Spleen (tissue), 11 donors: ENCODE measurements at regions not wholly inside any gene's neighbourhood (a gene's known extent, or its start where the extent isn't known, plus 50 kb on each side); places are given as distances from the start of the nearest gene placed in this dataset.
"Not testable (repeated sequence)": the region's sequence is repeated elsewhere in the genome, so short reads cannot be mapped to it uniquely, and the experiment has no call there.

Experiments
- DNase-seq: peaks from one replicate; pipeline ENCODE4 v3.0.0-alpha.2; 2020
- H3K27ac ChIP-seq, 8 donors: fragments of 200-600 bp; sonication (generic) in 7 of 8; 1 replicate in 4 of 8; 2 replicates in 4 of 8; pipeline versions ENCODE4 v1.5.0 to v1.8.0; 2016 to 2021; ENCODE audit warnings: inconsistent platforms in 4 of 8, mild to moderate bottlenecking in 4 of 8, moderate library complexity in 1 of 8
- H3K27me3 ChIP-seq, 7 donors: fragments of 200-600 bp; sonication (generic) in 6 of 7; replicated peaks in 1 of 7; 1 replicate in 4 of 7; 2 replicates in 3 of 7; pipeline versions ENCODE4 v1.5.0 to v1.8.0; 2016 to 2021; ENCODE audit warnings: inconsistent platforms in 3 of 7, mild to moderate bottlenecking in 1 of 7
- H3K36me3 ChIP-seq, 6 donors: fragments of 200-600 bp; sonication (generic) in 5 of 6; 1 replicate in 4 of 6; 2 replicates in 2 of 6; pipeline versions ENCODE4 v1.5.0 to v1.8.0; 2016 to 2021; ENCODE audit warnings: inconsistent platforms in 2 of 6
- H3K4me1 ChIP-seq, 6 donors: fragments of 200-600 bp; sonication (generic) in 5 of 6; 1 replicate in 3 of 6; 2 replicates in 3 of 6; pipeline versions ENCODE4 v1.5.0 to v1.8.0; 2016 to 2021; ENCODE audit warnings: inconsistent platforms in 3 of 6
- H3K4me3 ChIP-seq, 8 donors: fragments of 200-600 bp; sonication (generic) in 7 of 8; 1 replicate in 4 of 8; 2 replicates in 4 of 8; pipeline versions ENCODE4 v1.5.0 to v1.8.0; 2016 to 2021; ENCODE audit warnings: inconsistent platforms in 4 of 8, mild to moderate bottlenecking in 4 of 8, moderate library complexity in 2 of 8
- H3K9me3 ChIP-seq, 8 donors: fragments of 200-600 bp; sonication (generic) in 7 of 8; 1 replicate in 4 of 8; 2 replicates in 4 of 8; pipeline versions ENCODE4 v1.5.0 to v1.8.0; 2016 to 2021; ENCODE audit warnings: inconsistent platforms in 4 of 8
- WGBS, 5 donors: extraction: QIAGEN DNeasy Blood & Tissue Kit in 3 of 5; methylation state at CpG; one replicate each; pipeline versions ENCODE4 v1.1.5 to v1.1.7; 2013 to 2018; 5-methylcytosine and 5-hydroxymethylcytosine counted together
- intact Hi-C: fragments of 100-400 bp; cut with DNase I; formaldehyde crosslinking; loops from one replicate; pipeline ENCODE4 v1.15.0; 2023; ENCODE audit warnings: low total_unique reads
- donor health status: healthy with polysubstance abuse.
- donor health status: DM: no; HTN: no; CAD: no; lungs with moderate emphysema.
- donor health status: DM: no; HTN: no; CAD: no.
- donor health status: Bipolar disorder and iron deficiency.
- donor health status: healthy.
- donor health status: DM: no; HTN: no; CAD: no.
- donor health status: DM: yes; HTN: yes; CAD: no.

DNA sequence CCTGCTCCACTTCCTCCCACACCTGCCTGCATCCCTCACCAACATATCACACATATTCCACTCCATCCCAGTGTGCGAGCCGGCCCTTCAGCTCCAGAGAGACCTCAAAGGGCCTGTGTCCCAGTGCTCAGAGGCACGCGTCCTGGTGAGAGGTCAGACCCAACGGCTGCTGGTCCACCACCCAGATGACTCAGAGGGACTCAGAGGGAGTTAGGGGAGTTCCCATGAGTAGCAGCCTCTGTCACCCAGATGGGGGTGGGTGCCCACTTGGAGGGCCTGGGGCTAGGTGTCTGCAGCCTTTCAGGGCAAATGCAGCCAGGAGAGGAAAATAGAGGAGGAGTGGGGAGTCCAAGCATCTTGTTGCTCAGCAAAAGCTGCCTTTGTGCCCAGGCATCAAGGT, 333.8 kb upstream of the CHRNA7 start:
- DNase-seq, H3K9me3 ChIP-seq, H3K4me3 ChIP-seq, H3K27ac ChIP-seq, H3K36me3 ChIP-seq, intact Hi-C loops, H3K27me3 ChIP-seq, H3K4me1 ChIP-seq: not testable (repeated sequence)
- 51 to 78% (median 71%) methylated on average over 1 to 3 of the region's 5 CpGs; no CpG with 5 or more reads in 1 of the 5 donors for WGBS, 5 donors

DNA sequence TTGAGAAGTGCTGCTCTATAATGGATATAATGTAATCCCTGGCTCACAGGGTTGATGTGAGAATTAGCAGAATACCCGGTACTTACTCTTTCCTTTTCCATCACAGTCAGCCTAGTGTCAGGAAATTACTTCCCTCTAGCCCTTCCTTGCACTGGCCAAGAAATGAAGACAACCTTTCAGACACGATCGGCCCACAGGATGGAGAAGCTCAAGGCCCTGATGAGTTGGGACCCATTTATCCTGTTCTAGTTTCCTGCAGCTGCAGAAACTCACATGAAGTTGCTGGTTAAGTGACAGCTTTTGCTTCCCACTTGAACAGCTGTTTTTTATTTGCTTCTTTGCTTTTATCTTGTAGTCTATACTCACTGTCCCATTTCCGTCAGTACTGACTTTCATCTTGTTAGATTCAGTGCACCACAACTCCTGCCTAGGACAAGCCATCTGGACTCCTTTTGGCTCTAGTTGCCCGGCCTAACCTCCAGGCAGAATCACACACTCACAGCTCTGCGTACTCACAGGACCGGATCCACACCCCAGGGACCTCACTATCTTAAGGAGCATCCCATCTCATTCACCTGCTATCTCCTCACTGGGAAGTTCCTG, 325.1 kb upstream of the CHRNA7 start:
- intact Hi-C loops, H3K27me3 ChIP-seq, H3K4me3 ChIP-seq, H3K36me3 ChIP-seq, H3K4me1 ChIP-seq, DNase-seq, H3K9me3 ChIP-seq, H3K27ac ChIP-seq: not testable (repeated sequence)
- WGBS, 5 donors: 35 to 75% (median 47%) methylated on average over 2 to 4 of the region's 7 CpGs

DNA sequence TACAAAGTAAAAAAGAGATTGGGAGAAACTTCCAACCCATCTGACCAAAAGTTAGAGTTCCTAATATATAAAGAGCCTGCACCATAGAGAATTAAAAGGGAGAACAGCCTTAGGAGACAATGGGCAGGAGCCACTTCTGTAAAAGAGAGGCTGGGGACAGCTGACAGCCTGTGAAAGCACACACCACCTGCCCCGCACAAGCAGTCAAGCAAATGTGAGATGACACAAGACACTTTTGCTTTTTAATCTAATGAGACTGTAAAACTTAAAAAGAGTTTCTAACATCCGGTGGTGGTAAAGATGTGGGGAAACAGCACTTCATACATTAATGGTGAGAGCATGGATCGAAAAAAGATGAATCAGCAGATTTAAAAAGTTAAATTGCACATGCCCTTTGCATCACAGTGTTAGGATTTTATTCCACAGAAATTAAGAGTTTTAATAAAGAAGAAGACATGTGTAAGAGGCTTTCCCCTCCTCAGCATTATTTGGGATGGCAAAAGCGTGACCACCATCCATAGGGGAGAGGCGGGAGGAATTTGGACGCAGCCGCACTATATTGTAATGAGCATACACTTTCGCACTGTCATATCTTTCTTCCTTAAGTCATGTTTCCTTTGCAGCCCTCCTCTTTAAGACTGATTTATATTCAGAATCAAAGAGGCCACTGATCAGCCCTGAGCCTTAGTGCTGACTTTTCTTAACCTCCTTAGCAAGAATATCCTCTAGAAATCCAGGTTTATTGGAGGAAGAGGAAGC, 322.2 kb upstream of the CHRNA7 start:
- WGBS, 5 donors: 49 to 66% (median 59%) methylated on average over 2 to 3 of the region's 8 CpGs
- H3K36me3 ChIP-seq, intact Hi-C loops: not testable (repeated sequence)

DNA sequence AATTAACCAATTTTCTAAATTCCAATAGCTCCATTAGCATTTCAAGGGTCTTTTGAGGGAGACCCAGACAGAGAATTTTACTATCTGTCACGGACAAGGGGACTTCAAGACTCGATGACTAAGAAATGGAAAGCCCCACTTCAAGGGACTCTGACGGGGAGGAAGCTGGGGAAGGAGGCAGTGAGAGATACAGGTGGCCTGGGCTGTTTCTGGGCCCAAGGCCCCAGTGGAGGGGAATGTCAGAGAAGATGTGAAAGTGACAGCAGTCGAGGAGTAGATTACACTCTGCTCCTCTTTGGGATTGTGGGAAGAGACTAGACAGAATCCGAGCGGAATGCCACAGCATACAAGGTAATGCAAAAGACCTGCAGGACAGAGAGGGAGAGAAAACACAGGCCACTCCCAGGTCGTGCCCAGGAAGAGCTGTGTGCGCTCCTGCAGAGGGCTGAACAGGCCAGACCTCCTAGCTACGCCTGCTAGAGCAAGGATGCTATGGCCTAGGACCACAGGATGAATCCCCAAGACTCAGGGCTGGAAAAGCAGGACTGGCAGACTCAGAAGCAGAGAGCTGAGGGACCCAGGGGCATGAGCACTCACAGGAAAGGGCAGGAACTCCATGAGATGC, 321.5 kb upstream of the CHRNA7 start:
- H3K4me3 ChIP-seq, intact Hi-C loops, DNase-seq, H3K27ac ChIP-seq, H3K27me3 ChIP-seq, H3K9me3 ChIP-seq, H3K4me1 ChIP-seq, H3K36me3 ChIP-seq: not testable (repeated sequence)
- WGBS, 5 donors: 40 to 65% (median 56%) methylated on average over 3 to 6 of the region's 9 CpGs

More for the DNA sequence above, 322.2 kb upstream of the CHRNA7 start:
- H3K27me3 ChIP-seq, H3K4me3 ChIP-seq, H3K4me1 ChIP-seq, H3K9me3 ChIP-seq, DNase-seq, H3K27ac ChIP-seq: not testable (repeated sequence)

DNA sequence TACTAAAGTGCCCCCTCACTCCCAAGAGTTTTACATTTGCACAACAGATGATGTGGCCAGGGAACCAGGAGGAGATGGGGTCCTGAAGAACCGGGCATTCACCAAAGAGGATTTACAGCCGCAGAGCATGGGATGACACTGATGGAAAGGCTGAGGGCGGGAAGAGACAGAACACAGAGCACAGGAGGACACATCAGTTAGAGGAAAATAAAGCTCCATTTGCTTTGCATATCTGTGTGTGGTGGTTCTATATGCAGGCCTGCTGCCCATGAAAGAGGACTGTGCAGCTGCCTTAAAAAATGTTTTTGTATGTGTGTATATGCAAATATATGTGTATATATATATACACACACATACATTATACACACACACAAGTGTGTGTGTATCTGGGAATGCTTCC, 320.8 kb upstream of the CHRNA7 start:
- WGBS, 5 donors: 79 to 89% (median 81%) methylated on average over 2 to 3 of the region's 3 CpGs
- H3K4me1 ChIP-seq, intact Hi-C loops, H3K27ac ChIP-seq, H3K4me3 ChIP-seq, DNase-seq, H3K9me3 ChIP-seq, H3K36me3 ChIP-seq, H3K27me3 ChIP-seq: not testable (repeated sequence)

DNA sequence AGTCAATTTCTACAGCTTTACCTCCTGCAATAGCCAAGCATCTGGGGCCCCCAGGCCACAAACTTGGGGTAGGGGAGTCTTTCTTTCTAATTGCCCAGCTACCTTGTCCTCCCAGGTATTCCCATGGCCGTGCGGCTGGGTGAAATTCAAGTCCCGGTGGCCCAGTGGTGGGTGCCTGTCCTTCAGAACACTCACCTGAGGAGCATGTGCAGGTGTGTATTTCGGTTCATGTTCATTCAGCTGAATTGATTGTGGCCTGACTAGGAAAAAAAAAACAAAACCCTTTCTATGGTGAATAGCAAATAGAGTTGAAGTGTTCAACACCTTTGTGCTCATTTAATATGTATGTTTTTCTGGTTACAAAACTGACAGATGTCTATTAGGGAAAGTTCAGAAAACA, 319.5 kb upstream of the CHRNA7 start:
- H3K9me3 ChIP-seq, DNase-seq, H3K4me1 ChIP-seq, intact Hi-C loops, H3K4me3 ChIP-seq, H3K27me3 ChIP-seq, H3K27ac ChIP-seq, H3K36me3 ChIP-seq: not testable (repeated sequence)
- 80 to 94% (median 88%) methylated on average over 3 to 4 of the region's 4 CpGs for WGBS, 5 donors

DNA sequence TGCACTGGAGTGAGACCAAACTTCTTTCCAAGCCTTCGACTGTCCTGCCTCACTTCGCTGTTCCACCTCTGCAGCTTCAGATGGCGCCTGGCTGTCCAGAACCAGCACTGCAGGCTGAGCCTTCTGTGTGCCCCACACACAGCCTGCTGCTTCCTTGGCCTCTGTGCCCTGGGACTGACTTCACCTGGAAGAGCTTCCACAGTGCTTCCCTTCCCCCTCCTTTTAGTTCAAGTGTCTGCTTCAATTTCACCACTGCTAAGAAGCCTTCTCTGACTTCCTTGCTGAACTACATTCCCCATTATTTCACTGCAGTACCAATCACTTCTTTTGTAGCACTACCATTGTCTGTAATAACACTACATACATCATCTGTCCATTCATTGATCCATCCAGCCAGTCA, 315.1 kb upstream of the CHRNA7 start:
- H3K36me3 ChIP-seq, H3K27me3 ChIP-seq, DNase-seq, H3K4me1 ChIP-seq, H3K4me3 ChIP-seq, H3K27ac ChIP-seq, H3K9me3 ChIP-seq, intact Hi-C loops: not testable (repeated sequence)
- WGBS, 5 donors: 0 to 40% (median 13%) methylated on average over 1 to 2 of the region's 3 CpGs; no CpG with 5 or more reads in 1 of the 5 donors

- intact Hi-C loops, H3K27me3 ChIP-seq, DNase-seq, H3K36me3 ChIP-seq, H3K4me3 ChIP-seq, H3K27ac ChIP-seq, H3K9me3 ChIP-seq, H3K4me1 ChIP-seq: not testable (repeated sequence)
- 63 to 82% (median 76%) methylated on average over 1 of the region's 1 CpG; no CpG with 5 or more reads in 2 of the 5 donors for WGBS, 5 donors
These were observed 311.7 kb upstream of the CHRNA7 start for GRCh38 chr15:31718625-31719024.

DNA sequence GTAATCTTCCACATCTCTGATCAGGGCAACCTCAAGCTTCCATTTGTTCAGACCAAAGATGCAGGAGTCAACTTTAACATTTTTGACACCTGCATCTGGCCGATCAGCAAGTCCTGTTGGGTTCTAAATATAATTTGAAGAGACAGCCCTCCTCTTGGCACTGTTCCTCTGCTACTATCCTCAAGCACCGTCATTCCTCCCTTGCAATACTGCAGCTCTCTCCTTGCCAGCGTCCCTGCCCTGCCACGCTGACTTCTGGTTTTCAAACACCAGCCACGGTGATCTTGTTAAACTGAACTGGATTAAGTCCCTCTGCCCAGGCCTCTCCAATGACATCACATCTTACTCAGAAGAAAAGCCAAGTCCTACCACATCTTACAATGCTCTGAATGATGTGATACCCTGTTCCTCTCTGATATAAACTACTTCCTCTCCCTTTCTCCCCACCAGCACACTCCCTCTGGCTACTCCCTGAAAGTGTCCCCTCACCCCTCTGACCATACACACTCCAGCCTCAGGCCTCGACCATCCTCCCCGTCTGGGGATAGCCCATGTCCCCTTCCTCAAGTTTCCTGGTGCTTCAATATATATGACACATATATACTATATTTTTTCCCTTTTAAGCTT, 310.8 kb upstream of the CHRNA7 start:
- H3K27ac ChIP-seq, H3K36me3 ChIP-seq, DNase-seq, intact Hi-C loops, H3K4me3 ChIP-seq, H3K4me1 ChIP-seq, H3K9me3 ChIP-seq, H3K27me3 ChIP-seq: not testable (repeated sequence)
- WGBS, 5 donors: 43 to 50% (median 45%) methylated on average over 6 to 7 of the region's 7 CpGs

DNA sequence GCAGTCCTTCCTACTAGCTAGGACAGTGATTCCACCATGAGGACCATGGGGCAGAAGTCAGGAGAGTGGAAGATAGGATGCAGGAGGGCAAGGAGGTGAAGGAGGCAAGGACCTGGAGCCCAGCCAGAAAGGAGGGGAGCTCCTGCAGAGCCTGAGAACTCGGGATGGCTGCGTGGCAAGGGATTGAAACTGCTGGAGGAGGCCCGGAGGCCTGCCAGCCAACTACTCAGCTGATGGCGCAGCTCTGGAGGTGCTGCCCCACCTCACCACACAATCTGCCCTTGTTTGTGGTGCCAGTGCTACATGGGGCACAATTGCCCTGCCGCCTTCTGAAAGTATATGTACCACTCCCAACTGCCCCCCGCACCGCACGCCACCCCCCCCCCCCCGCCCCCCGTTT, 307.3 kb upstream of the CHRNA7 start:
- 87 to 97% (median 90%) methylated on average over 9 to 10 of the region's 10 CpGs for WGBS, 5 donors
- H3K4me3 ChIP-seq, intact Hi-C loops, H3K4me1 ChIP-seq, H3K27ac ChIP-seq, H3K36me3 ChIP-seq, H3K27me3 ChIP-seq, H3K9me3 ChIP-seq, DNase-seq: not testable (repeated sequence)

GRCh38 chr15:31724903-31725302, 305.4 kb upstream of the CHRNA7 start:
- 69 to 86% (median 81%) methylated on average over 5 of the region's 5 CpGs for WGBS, 5 donors
- intact Hi-C loops: not testable (repeated sequence)

More at GRCh38 chr15:31724903-31725302, 305.4 kb upstream of the CHRNA7 start:
- not testable (repeated sequence) for DNase-seq, H3K27ac ChIP-seq, H3K4me1 ChIP-seq, H3K36me3 ChIP-seq, H3K27me3 ChIP-seq, H3K9me3 ChIP-seq, H3K4me3 ChIP-seq
